Kidney (tissue), 13 donors: ENCODE measurements at regions not wholly inside any gene's neighbourhood (a gene's known extent, or its start where the extent isn't known, plus 50 kb on each side); places are given as distances from the start of the nearest gene placed in this dataset.

Experiments used
- DNase-seq, 5 donors: peaks; one replicate each; pipeline ENCODE4 v3.0.0-alpha.2; 2013 to 2020
- FAIRE-seq: peaks from 2 replicates; lab custom pipeline; 2012; peaks lifted over from hg19 to GRCh38; lab: Jason Lieb, UNC
- H3K27ac ChIP-seq, 2 donors: one replicate each; pipeline ENCODE4 v1.7.0; 2013; ENCODE audit warnings: low read depth in 2 of 2, low read length in 2 of 2, inconsistent platforms in 1 of 2
- H3K27me3 ChIP-seq: one replicate; pipeline ENCODE4 v1.7.1; 2013; ENCODE audit warnings: low read length, inconsistent platforms; ENCODE audit not compliant: control insufficient read depth, insufficient read depth
- H3K36me3 ChIP-seq, 3 donors: one replicate each; pipeline versions ENCODE4 v1.7.0 to v1.7.1; 2013; ENCODE audit warnings: low read length in 3 of 3, control low read depth in 1 of 3, inconsistent platforms in 1 of 3; ENCODE audit not compliant: insufficient read depth in 3 of 3, control insufficient read depth in 2 of 3
- H3K4me1 ChIP-seq, 3 donors: one replicate each; pipeline versions ENCODE4 v1.7.0 to v1.7.1; 2013; ENCODE audit warnings: low read length in 3 of 3, inconsistent platforms in 1 of 3, low read depth in 1 of 3; ENCODE audit not compliant: control insufficient read depth in 2 of 3, insufficient read depth in 2 of 3
- H3K4me3 ChIP-seq, 3 donors: one replicate each; pipeline versions ENCODE4 v1.7.0 to v1.8.1; 2013; ENCODE audit warnings: low read length in 3 of 3, control low read depth in 1 of 3, inconsistent platforms in 1 of 3
- H3K9ac ChIP-seq, 3 donors: one replicate each; pipeline versions ENCODE4 v1.7.0 to v1.7.1; 2013; ENCODE audit warnings: low read length in 3 of 3, control low read depth in 1 of 3, inconsistent platforms in 1 of 3
- H3K9me3 ChIP-seq, 3 donors: one replicate each; pipeline versions ENCODE4 v1.7.0 to v1.7.1; 2013; ENCODE audit warnings: low read length in 3 of 3, control low read depth in 1 of 3, inconsistent platforms in 1 of 3; ENCODE audit not compliant: control insufficient read depth in 2 of 3, insufficient read depth in 1 of 3
- intact Hi-C: fragments of 100-400 bp; cut with DNase I; formaldehyde crosslinking; loops from one replicate; pipeline ENCODE4 v1.11.1; 2022
- TF ChIP-seq, protein P1 (sequence below): IDR thresholded peaks from 3 replicates; pipeline ENCODE4 v1.5.1; 2012; ENCODE audit warnings: mild to moderate bottlenecking, moderate library complexity, borderline replicate concordance; ENCODE audit not compliant: insufficient read depth; ENCODE audit errors: extremely low read depth
- donor health status: control.
- donor health status: control.
- donor health status: control.
- donor health status: control.
- donor health status: control.
- donor health status: DM: yes; HTN: yes; CAD: no.
- donor health status: Normal renal cell carcinoma (clear cell type).

DNA sequence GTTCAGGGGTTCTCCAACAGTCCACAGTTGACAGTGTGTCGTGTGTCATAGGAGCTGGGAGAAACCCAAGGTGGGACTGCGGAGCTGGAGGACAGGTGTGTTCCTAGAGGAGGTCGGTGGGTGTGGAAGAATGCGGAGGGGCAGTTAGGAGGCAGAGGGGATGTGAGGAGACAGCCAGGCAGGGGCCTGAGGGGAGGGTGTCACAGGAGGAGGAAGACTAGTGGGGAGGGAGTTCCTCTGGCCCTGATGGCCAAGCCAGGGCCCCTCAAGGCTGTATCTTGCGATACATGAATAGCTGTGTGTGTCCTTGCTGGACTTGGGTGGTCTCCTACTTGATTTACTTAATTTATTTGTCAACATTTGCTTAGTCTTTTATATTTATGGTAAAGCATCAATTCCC, 519.6 kb upstream of the HS6ST1 start:
- Histone ChIP-seq H3K4me3 (no peak overlapping the region), H3K36me3 (no peaks in the 10 kb centered on the region), H3K27ac (no peak overlapping the region), H3K4me1 (no peaks in the 10 kb centered on the region), H3K27me3 (no peaks in the 10 kb centered on the region), H3K9ac (no peak overlapping the region), H3K9me3 (no peaks in the 10 kb centered on the region)
- no peak for FAIRE-seq
- no peak for DNase-seq
- intact Hi-C loops = no loop called here
- TF ChIP-seq, protein P1, sequence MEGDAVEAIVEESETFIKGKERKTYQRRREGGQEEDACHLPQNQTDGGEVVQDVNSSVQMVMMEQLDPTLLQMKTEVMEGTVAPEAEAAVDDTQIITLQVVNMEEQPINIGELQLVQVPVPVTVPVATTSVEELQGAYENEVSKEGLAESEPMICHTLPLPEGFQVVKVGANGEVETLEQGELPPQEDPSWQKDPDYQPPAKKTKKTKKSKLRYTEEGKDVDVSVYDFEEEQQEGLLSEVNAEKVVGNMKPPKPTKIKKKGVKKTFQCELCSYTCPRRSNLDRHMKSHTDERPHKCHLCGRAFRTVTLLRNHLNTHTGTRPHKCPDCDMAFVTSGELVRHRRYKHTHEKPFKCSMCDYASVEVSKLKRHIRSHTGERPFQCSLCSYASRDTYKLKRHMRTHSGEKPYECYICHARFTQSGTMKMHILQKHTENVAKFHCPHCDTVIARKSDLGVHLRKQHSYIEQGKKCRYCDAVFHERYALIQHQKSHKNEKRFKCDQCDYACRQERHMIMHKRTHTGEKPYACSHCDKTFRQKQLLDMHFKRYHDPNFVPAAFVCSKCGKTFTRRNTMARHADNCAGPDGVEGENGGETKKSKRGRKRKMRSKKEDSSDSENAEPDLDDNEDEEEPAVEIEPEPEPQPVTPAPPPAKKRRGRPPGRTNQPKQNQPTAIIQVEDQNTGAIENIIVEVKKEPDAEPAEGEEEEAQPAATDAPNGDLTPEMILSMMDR = no peak

DNA sequence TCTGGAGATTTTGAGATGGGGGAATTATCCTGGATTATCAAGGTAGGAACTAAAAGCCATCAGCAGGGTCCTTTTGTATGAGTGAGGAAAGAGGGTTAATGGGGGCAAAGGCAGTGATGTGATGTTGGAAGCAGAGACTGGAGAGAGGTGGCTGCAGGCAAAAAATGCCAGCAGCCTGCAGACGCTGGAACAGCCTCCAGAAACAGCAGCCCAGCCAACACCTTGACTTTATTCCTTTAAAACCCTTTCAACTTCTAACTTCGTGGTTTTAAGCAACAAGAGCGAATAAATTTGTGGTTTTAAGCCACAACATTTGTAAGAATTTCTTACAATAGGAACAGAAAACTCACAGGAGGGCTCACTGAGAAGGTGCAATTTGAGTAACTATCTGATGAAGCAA, 523.1 kb upstream of the HS6ST1 start:
- TF ChIP-seq, protein P1 = no peak
- no peaks in the 10 kb centered on the region for H3K27me3 ChIP-seq
- H3K4me1 ChIP-seq = no peaks in the 10 kb centered on the region
- no peak overlapping the region for H3K9ac ChIP-seq
- no peak overlapping the region for H3K4me3 ChIP-seq
- H3K36me3 ChIP-seq = no peaks in the 10 kb centered on the region
- H3K27ac ChIP-seq = no peak overlapping the region
- no peak for DNase-seq
- no peak for FAIRE-seq
- no peaks in the 10 kb centered on the region for H3K9me3 ChIP-seq
- intact Hi-C loops = no loop called here

DNA sequence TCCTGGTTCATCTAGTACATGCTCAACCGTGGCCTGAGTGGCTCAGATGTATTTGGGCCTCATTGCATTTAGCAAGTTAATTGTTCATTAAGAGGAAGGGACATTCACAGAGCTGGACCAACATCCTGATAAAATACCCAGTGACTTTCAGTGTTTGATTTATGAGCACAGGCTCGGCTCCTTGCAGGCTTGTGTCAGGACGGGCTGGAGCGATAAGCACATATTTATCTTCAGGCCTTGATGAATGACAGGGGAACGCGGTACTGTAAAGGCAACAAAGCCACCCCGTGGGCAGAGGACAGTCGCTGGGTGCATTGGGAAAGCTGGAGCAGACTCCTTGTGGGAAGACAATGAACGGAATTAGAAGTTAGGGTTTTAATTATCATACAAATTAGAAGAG, 548.6 kb upstream of the HS6ST1 start:
- TF ChIP-seq, protein P1 = no peak
- Histone ChIP-seq H3K27ac (no peak overlapping the region), H3K27me3 (no peaks in the 10 kb centered on the region), H3K36me3 (no peaks in the 10 kb centered on the region), H3K4me1 (no peaks in the 10 kb centered on the region), H3K9ac (no peak overlapping the region), H3K4me3 (no peak overlapping the region), H3K9me3 (no peaks in the 10 kb centered on the region)
- intact Hi-C loops = no loop called here
- FAIRE-seq (no peak), DNase-seq (peak in 1 of 5 donors; percentile 14)

DNA sequence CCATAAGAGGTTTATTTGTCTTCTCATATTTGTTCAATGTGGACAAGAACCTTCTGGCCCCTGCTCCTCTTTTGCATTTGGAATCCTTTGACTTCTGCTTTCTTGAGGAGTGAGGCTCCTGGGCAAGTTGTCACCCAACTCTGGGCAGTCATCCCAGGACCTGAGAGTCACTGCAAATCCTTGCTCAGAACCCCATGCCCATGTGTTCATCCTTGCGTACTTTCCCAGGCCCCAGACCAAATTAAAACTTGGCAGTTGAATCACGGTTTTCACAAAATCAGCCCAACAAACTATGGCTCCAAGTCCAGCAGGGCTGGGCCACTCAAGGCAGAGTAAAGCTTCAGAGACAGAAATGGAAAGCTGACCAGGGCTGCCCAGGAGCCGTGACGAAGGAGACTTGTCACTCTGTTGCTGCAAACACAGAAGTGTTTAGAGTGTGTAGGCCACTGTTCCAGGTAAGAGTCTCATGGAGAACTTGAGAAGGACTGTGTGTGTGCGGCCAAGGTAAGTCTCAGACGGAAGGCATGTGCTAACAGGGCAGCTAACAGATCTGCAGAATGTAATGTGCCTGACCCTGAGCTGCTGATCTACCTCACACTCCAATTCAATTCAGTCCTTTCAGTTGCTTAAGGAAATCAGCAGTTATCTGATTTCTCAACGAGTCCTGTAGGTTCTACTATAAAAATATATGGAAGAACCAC, 549.4 kb upstream of the HS6ST1 start:
- FAIRE-seq (no peak), DNase-seq (no peak)
- TF ChIP-seq, protein P1 = no peak
- Histone ChIP-seq H3K9ac (no peak overlapping the region), H3K27ac (no peak overlapping the region), H3K36me3 (no peaks in the 10 kb centered on the region), H3K9me3 (no peaks in the 10 kb centered on the region), H3K27me3 (no peaks in the 10 kb centered on the region), H3K4me3 (no peak overlapping the region), H3K4me1 (no peaks in the 10 kb centered on the region)
- intact Hi-C loops = no loop called here
